HG02981 (cell line): ENCODE measurements at regions not wholly inside any gene's neighbourhood (a gene's known extent, or its start where the extent isn't known, plus 50 kb on each side); places are given as distances from the start of the nearest gene placed in this dataset.

ENCODE experiments used
- ATAC-seq: cut with Tn5 transposase; IDR thresholded peaks from one replicate; pipeline ENCODE4 v1.9.1; 2021; ENCODE audit warnings: mild to moderate bottlenecking, moderate library complexity; ENCODE audit not compliant: unreplicated experiment

DNA sequence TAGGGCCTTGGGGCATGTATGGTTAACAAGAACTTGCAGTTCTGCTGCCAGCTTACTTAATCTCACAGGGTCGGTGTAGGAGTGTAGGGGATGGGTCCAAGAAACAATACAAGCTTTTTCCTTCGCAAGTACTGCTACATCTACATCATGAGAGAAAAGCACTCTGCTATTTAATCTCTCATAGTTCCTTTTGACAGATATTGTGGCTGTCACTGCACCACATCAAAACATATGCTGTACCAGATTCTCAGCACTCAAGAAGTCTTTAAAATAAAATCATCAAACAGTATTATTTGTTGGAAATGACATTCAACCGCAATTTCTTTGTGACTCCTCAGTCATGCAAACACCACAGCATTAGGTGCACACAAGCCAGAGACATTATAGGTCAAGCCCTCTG is 215.5 kb upstream of the BMP4 start:
- ATAC-seq, result no peak

DNA sequence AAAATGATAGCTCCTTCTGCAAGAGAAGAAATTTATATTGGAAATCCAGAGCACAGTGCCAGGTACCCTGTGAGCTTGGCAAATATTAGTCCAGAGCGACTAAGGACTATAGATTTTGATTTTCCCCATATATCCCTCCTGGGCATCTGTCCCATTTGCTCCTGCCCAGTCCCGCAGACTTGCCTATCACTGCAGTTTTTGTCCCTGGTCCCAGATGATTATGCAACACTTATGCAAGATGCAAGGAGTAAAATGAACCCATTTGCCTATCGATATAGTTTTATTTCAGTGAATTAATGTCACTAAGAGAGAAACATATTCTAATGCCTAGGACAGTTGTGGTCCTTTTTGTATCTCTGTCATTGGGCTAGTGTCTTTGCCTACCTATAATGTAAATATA is 215.9 kb upstream of the BMP4 start:
- no peak for ATAC-seq

DNA sequence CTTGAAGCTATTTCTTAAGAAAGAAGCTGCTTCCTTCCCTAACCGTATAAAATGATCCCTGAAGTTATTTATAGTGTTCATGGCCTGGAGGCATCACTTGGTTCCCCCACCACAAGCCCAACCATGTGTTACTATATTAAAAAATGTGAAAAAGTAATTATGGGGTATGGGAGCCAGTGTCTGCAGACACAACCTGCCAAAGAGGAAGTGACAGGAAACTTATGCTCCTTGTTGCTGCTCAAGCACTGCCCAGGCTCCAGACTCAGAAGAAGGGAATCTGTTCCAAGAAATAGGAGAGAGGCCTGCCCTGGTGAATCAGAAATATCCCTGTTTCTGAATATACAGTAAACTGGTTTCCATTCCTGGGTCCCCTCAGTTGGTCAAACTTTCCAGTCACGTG is 217.2 kb upstream of the BMP4 start:
- no peak for ATAC-seq

DNA sequence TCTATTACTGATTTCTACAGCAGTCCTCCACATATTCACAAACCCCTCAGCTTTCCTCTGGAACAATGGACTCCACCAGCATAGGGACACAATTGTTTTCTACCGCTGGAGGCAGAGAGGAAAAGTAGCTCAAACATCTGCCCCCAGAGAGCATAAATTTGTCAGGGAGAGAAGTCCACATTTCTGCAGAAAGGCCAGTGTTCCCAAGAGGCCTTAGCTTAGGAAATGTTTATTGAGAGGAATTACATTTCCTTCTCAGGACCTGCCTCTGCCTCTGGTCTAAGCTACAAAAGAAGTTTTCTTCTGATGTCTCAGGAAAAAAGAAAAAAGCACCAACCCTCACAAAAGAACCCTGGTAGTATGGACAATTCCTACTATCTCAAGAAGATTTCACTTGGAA is 217.8 kb upstream of the BMP4 start:
- no peak for ATAC-seq

DNA sequence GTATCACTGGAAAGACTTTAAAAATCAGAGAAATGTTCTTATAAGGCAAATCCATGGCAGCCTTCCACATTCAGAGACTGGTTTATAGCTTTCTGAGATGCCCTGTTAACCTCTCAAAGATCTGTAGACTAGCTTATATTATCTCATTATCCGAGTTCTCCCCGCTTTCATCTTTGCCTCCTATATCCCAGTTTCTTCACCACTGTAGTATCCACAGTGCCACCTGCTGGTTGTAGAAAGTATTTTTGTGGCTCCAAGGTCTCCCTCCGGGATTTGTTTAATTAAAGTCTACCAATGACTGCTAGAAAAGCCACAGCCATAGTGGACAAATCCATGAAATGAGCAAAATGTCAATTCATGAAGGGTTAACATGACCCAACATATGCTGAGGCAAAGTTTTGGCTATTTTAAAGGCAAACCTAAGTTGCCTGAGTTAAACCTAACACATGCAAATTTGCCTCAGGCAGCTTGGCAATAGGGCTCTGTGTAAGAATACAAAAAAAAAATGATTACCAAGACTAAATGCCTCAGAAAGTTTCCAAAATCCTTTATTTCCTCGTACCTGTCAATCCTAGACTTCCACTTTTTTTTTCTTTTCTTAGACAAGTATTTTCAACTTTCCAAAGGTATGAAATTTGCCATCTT is 218.8 kb upstream of the BMP4 start:
- no peak for ATAC-seq

DNA sequence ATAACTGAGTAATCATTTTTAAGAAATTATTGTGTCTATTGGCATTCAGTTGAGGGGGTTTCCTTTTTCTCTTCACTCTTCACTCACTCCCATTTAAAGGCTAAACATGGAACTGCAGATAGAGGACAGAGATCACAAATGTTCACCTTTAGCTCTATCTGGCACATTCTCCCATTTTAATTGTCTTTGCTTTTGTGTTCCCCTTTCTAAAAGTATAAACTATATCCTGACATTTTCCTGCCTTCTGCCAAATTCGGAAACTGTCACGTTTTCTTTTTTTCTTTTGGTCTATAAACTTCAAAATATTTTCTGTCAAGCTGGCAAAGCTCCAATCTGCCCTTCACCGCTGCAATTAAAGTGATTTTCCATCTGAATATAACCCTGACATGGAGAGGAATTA is 219.8 kb upstream of the CDKN3 start:
- ATAC-seq, result no peak

DNA sequence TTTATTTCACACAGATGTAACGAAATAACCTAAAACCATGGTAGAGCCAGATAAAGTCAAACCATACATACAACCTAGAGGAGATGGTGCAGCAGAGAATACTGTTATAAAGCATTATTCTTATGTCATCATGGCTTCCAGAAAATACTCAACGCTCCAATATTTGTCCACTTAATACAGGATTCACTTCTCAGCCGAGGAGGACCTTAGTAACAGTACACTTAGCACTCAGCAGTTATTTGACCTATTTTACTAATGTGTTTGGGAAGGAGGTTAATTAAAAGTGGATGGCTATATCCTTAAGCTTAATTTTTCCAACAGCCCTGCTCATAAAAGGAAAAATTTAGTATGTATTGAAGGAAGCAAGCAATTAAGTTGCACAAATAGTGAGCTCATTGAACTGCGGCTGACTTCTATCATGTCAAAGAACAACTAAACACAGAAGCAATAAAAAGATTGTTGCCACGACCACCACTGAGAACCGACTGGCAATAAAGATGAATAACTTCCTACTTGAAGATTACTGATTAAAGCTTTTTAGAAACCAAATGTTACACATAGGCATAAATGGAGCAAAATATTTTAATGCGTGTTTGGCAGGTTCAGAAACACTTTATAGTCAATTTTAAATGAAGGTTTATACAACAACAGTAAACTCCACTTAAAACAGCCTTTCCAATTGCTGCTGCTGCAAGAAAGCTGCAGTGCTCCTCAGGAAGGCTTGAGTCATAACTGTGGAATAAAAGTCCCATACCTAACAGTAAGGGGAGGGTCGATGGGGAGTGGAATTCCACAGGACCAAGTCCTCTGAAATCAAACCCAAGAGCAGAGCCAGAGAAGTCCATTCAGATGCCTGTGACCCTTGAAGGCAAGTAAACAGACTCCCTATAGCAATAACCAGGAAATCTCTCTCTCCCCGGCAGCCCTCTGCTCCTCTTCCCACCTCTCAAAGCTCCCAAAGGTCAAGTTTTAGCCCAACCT is 218.9 kb upstream of the CDKN3 start:
- no peak for ATAC-seq

DNA sequence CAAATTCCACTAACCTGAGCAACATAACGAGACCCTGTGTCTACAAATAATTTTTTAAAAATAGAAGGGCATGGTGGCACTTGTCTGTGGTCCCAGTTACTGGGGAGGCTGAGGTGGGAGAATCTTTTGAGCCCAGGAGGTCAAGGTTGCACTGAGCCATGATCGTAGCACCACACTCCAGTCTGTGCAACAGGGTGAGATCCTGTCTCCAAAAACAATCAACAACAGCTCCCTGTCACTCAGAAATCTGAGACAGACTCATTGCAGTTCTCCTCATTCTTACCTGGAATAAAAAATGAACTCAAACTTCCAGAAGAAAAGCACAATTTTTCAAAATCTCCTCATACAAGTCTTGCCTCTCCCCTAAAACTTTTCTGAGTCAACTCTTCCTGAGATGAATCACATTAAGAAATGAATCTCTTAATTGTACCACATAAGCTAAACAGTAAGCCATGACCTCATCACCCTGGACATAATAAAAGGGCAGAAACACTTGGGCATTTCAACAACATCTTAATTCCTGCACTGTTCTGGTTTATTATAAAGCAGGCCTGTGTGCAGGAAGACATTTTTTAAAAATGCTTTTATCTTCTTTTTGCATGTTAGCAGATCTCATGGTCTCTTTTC is 214.3 kb upstream of the CDKN3 start:
- no peak for ATAC-seq

DNA sequence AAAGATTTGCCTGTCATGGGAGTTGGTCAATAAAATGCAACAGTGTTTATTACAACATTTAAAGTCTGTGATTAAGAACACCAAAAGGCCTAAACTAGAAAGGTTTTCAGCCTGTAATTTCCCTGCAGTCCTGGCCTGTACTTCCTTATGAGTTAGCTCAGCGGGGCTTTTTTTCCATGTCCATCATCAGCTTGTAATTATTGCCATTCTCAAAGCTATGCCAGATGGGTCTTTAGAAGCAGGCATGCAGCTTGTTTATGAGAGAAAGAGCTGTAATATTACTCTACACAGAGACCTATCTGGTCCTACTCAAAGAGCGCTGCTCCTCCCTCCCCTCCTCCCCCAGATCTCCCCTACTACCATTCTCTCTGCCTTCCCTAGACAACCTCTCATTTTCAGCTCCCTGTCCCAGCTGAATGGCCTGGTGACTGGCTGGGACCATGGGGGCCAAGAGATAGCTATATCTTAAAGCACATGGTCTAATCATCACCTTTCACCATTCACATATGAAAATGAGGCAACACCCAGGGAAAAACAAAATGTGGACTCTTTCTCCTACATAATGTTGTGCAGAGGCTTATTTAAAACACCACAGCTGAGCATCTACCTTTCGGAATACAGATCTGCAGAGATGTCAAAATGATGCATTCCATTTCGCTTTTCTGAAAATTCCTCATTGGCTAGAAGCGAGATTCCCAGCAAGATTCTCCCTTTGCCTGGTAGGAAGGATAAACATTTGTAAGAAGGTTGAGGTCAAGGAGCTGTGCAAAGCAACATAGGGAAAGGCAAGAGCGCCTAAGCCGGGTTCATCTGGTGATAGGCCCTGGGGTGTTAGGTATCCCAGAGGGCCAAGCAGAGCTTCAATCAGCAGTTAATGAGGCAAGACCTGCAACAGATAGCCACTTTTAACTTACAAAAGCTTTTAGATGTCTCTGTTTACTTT is 209.7 kb upstream of the CDKN3 start:
- no peak for ATAC-seq

DNA sequence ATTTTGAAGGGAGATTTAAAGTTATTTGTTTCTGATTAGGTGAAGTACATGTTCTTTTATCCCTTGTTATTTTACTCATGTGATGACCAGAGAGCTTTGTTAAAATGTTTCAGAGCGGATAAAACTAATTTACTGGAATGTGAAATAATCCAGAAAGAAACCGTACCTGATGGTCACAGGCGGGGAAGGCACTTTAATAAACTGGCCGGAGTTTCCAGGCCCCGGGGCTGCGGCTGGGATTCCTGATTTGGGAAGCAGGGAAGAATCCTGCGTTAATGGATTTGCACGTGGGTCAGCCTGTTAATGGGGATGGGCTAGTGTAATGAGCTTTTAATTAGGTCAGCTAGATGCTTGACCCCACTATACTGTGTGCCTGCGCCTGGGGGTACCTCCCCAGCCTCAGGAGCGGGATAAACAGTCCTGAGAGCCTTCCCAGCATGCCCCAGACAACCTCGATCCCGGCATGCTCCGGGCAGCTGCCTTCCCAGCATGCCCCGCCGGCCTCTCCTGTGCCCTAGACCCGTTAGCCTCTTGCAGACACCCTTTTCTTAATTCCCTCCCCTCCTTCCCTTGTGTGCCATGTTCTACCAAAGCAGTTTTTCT is 208.6 kb upstream of the CDKN3 start:
- no peak for ATAC-seq

DNA sequence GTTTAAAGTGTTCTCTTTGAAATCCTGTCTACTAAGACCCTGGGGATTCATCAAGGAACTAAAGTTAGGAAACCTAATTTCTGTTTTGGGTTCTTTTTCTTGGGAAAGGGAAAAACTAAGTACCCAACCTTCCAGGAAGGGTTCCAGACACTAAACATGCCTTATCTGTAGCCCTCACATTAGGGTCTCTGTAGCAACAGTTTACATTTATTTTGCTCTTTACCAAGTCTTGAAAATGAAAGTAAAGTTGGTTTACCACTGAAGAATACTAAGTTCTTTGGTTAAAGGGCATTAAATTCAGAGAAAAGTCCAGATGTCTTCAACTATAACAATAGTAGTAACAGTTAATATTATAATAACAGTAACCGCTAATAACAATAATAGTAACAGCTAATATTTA is 207.5 kb upstream of the CDKN3 start:
- no peak for ATAC-seq

DNA sequence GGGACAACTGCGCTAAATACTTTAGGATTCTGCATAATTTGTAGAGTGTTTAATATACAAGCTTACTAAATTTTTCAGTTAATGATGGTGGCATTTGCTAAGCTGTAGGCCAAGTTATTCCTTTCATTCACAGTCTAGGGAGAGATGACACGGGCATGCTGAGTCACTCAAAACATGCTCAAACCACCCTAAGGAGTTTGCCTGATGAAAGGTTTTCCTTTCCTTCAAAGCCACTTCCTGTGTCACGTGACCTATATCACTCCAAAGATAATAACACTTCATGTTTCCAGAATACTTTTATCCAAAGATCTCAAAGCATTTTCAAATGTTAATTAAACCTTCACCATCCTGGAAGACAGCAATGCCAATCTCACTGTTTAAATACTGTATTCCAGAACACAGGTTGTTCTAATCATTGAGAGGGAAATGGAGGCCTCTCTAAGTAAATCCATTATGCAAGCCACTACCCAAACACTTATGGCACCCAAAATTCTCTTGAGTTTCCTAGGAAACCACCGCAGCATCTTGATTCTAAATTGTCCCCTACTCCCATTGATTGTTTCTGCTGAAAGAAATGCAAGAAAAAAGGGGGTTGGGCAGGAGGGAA is 207.0 kb upstream of the CDKN3 start:
- ATAC-seq, result no peak

DNA sequence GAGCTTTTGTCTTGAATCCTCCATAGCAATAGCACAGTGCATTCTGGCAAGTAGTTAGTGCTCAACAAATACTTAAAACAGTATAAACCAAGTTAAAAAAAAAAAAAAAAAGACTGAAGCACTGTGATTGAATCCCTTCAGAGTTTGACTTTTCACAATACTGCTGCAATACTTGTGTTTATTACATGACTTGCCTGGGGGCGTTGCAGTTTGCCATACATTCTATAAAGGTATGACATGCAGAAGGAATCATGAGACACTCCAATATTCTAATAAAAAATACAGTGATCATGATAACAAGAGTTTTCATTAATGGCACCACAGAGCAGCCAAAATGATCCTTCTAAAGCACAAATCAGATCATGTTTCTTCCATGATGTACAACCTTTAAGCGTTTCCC is 205.0 kb upstream of the CDKN3 start:
- no peak for ATAC-seq

DNA sequence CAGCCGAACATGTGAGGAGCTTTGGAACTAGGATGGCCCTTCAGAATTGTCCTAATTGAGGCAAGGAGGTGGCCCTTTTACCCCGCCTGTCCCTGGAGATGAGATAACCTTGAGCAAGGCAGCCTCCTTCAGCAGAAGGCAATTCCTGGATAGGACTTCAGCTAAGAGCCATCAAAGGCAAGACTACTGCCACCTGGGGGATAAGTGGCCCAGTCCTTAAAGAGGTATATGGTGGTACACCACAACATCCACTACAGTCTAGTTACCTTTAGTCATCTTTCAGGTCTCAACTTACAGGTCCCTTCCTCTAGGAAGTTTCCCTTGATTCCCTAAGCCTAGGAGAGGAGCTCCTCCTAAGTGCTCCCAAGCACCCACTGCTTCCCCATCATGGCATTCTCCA is 204.2 kb upstream of the CDKN3 start:
- ATAC-seq, result no peak

DNA sequence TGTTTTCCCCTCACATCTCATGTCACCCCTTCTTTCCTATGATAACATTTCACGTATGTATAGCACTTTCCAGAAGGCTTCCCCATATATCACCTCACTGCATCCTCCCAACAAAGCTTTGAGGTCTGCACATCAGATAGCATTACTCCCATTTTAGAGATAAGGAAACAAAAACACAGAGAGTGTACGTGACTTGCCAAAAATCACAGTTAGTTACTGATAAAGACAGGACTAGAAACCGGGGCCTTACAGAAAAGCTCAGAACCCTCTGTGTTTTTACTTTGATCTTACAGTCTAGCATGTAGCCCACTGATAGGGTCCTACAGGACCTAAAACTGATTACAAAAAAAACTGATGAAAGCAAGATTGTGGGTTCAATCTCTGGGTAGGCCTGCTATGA is 202.9 kb upstream of the CDKN3 start:
- ATAC-seq, result no peak

DNA sequence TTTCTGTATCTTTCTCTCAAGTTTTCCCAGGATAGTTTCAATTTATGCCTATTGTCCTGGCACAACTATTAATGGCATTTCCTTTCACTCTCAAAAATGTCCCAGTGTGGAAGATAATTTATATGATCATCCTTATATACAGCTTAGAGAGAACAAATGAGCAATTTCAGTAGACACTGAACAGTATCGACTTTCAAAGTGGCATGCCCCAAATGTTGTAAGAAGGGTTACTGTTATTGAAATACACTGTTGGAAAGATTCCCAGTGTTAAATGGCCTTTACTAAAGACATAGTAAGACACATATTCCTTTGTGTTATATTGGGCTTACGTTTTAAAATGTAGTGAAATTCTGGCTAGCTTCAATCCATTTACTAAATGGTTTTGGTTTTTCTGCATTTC is 202.3 kb upstream of the CDKN3 start:
- ATAC-seq, result no peak

DNA sequence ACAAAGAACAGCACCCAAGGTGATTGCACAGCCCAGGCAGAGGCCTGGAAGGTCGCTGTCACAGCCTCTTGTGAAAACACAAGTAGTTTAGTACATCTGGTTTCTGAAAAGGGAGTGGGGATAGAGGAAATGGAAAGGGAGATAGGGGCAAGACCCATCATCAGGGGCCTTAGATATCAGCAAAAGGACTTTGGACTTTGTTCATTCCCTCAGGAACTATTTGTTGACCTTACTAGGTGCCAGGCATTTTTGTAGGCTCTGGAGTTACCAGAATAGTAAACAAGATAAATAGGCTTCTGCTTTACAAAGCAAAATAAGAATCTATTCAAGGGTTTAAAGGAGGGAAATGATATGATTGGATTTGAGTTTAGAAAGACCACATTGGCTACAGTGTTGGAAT is 199.4 kb upstream of the CDKN3 start:
- no peak for ATAC-seq

DNA sequence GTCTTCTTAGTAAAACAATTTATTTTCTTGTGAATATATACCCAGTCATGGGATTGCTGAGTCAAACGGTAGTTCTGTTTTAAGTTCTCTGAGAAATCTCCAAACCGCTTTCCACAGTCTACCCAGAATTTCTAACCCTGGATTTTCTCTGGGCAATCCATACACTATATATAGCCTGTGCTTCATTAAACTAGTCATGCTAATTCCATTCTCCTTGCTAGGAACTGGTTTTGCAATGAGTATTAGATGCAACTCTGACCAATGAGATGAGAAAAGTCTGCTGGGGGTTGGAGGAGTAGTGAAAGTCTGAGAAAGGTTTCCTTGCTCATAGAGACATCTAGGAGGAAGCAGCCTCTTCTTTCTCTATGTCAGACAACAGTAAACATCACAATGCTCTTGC is 196.1 kb upstream of the CDKN3 start:
- no peak for ATAC-seq

DNA sequence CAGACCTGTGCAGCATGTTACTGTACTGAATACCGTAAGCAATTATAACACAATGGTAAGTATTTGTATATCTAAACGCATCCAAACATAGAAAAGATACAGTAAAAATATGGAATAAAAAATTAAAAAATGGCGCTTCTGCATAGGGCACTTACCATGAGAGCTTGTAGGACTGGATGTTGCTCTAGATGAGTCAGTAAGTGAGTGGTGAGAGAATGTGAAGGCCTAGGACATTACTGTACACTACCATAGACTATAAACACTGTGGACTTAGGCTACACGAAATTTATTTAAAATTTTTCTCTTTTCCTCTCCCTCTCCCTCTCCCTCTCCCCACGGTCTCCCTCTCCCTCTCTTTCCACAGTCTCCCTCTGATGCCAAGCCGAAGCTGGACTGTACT is 194.5 kb upstream of the CDKN3 start:
- no peak for ATAC-seq

DNA sequence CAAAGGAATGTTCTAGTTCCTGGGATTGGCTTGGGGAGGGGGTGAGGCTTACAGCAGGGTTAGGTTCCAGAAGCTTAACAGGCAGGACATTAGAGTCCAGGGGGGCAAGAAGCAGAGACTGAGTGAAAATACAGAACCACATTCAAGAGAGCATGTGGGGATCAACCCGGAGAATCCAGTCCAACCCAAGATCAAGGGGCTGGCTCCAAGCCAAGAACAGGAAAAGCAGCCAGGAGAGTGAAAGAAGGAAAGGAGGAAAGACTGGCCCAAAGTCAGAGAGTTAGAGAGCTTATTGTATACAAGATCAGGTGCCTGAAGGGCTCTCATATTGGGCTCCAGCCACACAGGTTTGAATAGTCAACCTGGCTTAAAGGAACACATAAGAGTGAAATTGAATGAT is 190.3 kb upstream of the CDKN3 start:
- no peak for ATAC-seq
